ENCODE measurements at regions not wholly inside any gene's neighbourhood (a gene's known extent, or its start where the extent isn't known, plus 50 kb on each side); places are given as distances from the start of the nearest gene placed in this dataset.

DNA sequence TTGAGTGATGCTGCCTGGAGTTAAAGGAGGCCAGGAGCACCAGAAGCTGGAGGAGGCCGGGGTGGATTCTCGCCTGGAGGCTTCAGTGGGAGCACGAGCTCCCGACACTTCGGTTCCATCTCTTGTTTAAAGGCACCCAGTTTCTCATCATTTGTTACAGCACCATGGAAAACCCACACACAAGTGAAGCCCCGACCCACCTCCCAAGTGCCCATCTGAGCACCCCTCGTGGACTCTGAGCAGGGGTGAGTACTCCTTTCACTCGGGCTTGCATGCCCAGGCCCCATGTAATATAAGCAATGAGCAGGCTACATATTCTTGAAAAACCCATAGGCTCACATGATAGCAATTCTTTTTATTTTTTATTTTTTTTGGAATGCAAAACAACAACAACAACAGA, 196.9 kb upstream of the MAF start:
- Histone ChIP-seq H3K23ac (ENCODE audit: insufficient read length, low read depth, low read length) (no peak overlapping the region), H3K18ac (ENCODE audit: insufficient read length, low read depth, low read length) (no peak overlapping the region), H2AK5ac (ENCODE audit: insufficient read length, low read length) (no peak overlapping the region), H2BK120ac (ENCODE audit: low read depth, low read length, poor library complexity, severe bottlenecking) (no peak overlapping the region), H2BK20ac (ENCODE audit: low read depth, low read length, poor library complexity, severe bottlenecking) (no peak overlapping the region), H4K8ac (replicated peaks; ENCODE audit: insufficient read length, low read depth, low read length) (no peak overlapping the region), H2BK5ac (ENCODE audit: insufficient read length, low read length) (no peak overlapping the region), H4K5ac (ENCODE audit: insufficient read length, low read depth, low read length) (no peak overlapping the region), H2BK15ac (ENCODE audit: low read depth, low read length) (no peak overlapping the region), H3K4ac (ENCODE audit: low read depth, low read length) (no peak overlapping the region), H3K9ac (ENCODE audit: extremely low read depth, insufficient read length, low read length) (no peak overlapping the region), H3K56ac (ENCODE audit: insufficient read length, low read depth, low read length) (no peak overlapping the region), H3K79me1 (ENCODE audit: insufficient read depth, low read depth, low read length, poor library complexity, severe bottlenecking) (no peaks in the 10 kb centered on the region), H4K20me1 (ENCODE audit: control insufficient read depth, insufficient read depth, insufficient read length) (no peaks in the 10 kb centered on the region), H2BK12ac (ENCODE audit: insufficient read length, low read depth, low read length) (no peak overlapping the region), H3K14ac (ENCODE audit: insufficient read depth, low read length) (no peak overlapping the region), H3K79me2 (ENCODE audit: insufficient read depth, low read length) (no peaks in the 10 kb centered on the region), H3K4me2 (ENCODE audit: insufficient read depth, insufficient read length, low read length) (no peak overlapping the region), H3K4me1 (ENCODE audit: insufficient read depth, low read length) (no peaks in the 10 kb centered on the region; the same call in 1 of the 2 replicates), H3K23me2 (ENCODE audit: insufficient read length, low read depth, low read length, poor library complexity, severe bottlenecking) (no peaks in the 10 kb centered on the region), H3K27ac (ENCODE audit: insufficient read length, low read depth, low read length) (no peak overlapping the region), H3K27me3 (ENCODE audit: insufficient read depth, low read length) (no peaks in the 10 kb centered on the region), H2AFZ (ENCODE audit: low read length) (no peak overlapping the region), H3K9me3 (ENCODE audit: control insufficient read depth, low read depth, low read length) (no peaks in the 10 kb centered on the region), H4K91ac (ENCODE audit: insufficient read length, low read depth, low read length) (no peak overlapping the region), H3T11ph (ENCODE audit: low read length) (no peak overlapping the region)
- no peak overlapping the region for H3K4me3 Mint-ChIP-seq
- no peak overlapping the region for H3K27ac Mint-ChIP-seq
- no CpG with 5 or more reads among the region's 8 CpGs for WGBS (ENCODE audit: extremely low coverage, insufficient read length, low lambda C conversion rate)
- H3K4me1 Mint-ChIP-seq: peaks cover 19 to 20% of the 10 kb centered on the region in 2 experiments
- no peaks in the 10 kb centered on the region; a peak in 1 of 5 replicates for H3K9me3 Mint-ChIP-seq
- H3K36me3 Mint-ChIP-seq (ENCODE audit: insufficient read depth in 1 of 3, low read depth in 3 of 3): no peaks in the 10 kb centered on the region; a peak in 1 of 7 replicates
- DNase-seq: no peak
- TF ChIP-seq, protein P1, sequence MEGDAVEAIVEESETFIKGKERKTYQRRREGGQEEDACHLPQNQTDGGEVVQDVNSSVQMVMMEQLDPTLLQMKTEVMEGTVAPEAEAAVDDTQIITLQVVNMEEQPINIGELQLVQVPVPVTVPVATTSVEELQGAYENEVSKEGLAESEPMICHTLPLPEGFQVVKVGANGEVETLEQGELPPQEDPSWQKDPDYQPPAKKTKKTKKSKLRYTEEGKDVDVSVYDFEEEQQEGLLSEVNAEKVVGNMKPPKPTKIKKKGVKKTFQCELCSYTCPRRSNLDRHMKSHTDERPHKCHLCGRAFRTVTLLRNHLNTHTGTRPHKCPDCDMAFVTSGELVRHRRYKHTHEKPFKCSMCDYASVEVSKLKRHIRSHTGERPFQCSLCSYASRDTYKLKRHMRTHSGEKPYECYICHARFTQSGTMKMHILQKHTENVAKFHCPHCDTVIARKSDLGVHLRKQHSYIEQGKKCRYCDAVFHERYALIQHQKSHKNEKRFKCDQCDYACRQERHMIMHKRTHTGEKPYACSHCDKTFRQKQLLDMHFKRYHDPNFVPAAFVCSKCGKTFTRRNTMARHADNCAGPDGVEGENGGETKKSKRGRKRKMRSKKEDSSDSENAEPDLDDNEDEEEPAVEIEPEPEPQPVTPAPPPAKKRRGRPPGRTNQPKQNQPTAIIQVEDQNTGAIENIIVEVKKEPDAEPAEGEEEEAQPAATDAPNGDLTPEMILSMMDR (conservative IDR thresholded peaks at IDR 0.05): no peak
- H3K27me3 Mint-ChIP-seq (ENCODE audit: low read depth): no peaks in the 10 kb centered on the region; the same call in 1 of the 2 replicates

Measured in H9 (cell line).